Liver (tissue), 8 donors: ENCODE measurements at regions not wholly inside any gene's neighbourhood (a gene's known extent, or its start where the extent isn't known, plus 50 kb on each side); places are given as distances from the start of the nearest gene placed in this dataset.
A peak's percentile ranks its signal among the peaks of the same experiment; 100 is the strongest.

Source experiments
- DNase-seq: peaks from one replicate; pipeline ENCODE4 v3.0.0-alpha.2; 2017; ENCODE audit warnings: low spot score
- H3K27ac ChIP-seq, 2 donors: one replicate each; pipeline ENCODE4 v1.7.0; 2013; ENCODE audit warnings: inconsistent platforms in 2 of 2, low read length in 2 of 2, control low read depth in 1 of 2, low read depth in 1 of 2, mild to moderate bottlenecking in 1 of 2
- H3K27me3 ChIP-seq, 4 donors: one replicate each; pipeline versions ENCODE4 v1.6.1 to v1.7.0; 2013; ENCODE audit warnings: low read length in 3 of 4, inconsistent platforms in 1 of 4, mild to moderate bottlenecking in 1 of 4, moderate library complexity in 1 of 4; ENCODE audit not compliant: control insufficient read depth in 4 of 4, insufficient read depth in 4 of 4
- H3K36me3 ChIP-seq, 4 donors: one replicate each; pipeline versions ENCODE4 v1.6.1 to v1.7.0; 2013; ENCODE audit warnings: low read length in 3 of 4, mild to moderate bottlenecking in 3 of 4, low read depth in 1 of 4, moderate library complexity in 1 of 4; ENCODE audit not compliant: control insufficient read depth in 4 of 4, insufficient read depth in 3 of 4
- H3K4me1 ChIP-seq, 4 donors: one replicate each; pipeline versions ENCODE4 v1.6.1 to v1.7.0; 2013; ENCODE audit warnings: low read length in 3 of 4, mild to moderate bottlenecking in 3 of 4, moderate library complexity in 1 of 4; ENCODE audit not compliant: control insufficient read depth in 4 of 4, insufficient read depth in 4 of 4
- H3K4me3 ChIP-seq, 3 donors: one replicate each; pipeline versions ENCODE4 v1.6.1 to v1.7.0; 2013; ENCODE audit warnings: low read length in 3 of 3, control low read depth in 1 of 3, low read depth in 1 of 3, mild to moderate bottlenecking in 1 of 3
- H3K9ac ChIP-seq, 2 donors: one replicate each; pipeline ENCODE4 v1.7.0; 2013; ENCODE audit warnings: low read length in 2 of 2, mild to moderate bottlenecking in 2 of 2, moderate library complexity in 2 of 2, control low read depth in 1 of 2, low read depth in 1 of 2
- H3K9me3 ChIP-seq, 4 donors: one replicate each; pipeline versions ENCODE4 v1.6.1 to v1.7.0; 2013; ENCODE audit warnings: low read length in 3 of 4; ENCODE audit not compliant: control insufficient read depth in 4 of 4
- ATF3 ChIP-seq: IDR thresholded peaks from 2 replicates; pipeline ENCODE4 v1.6.1; 2016; ENCODE audit warnings: antibody characterized with exemption
- CTCF ChIP-seq: fragments of 150-350 bp; IDR thresholded peaks from 2 replicates; pipeline ENCODE4 v1.5.1; 2017; ENCODE audit warnings: improper control_type of control experiment, low read depth, low read length; ENCODE audit not compliant: missing input control
- EGR1 ChIP-seq, 2 donors: IDR thresholded peaks; 2 replicates each; pipeline ENCODE4 v1.6.1; 2016 to 2018; ENCODE audit warnings: antibody characterized with exemption in 2 of 2, low read depth in 2 of 2
- FOXA1 ChIP-seq: IDR thresholded peaks from 2 replicates; pipeline ENCODE4 v1.6.1; 2016; ENCODE audit warnings: antibody characterized with exemption
- FOXA2 ChIP-seq: IDR thresholded peaks from 2 replicates; pipeline ENCODE4 v1.6.1; 2016; ENCODE audit warnings: antibody characterized with exemption
- HNF4A ChIP-seq, 2 donors: conservative IDR thresholded peaks; 2 replicates each; pipeline ENCODE4 v1.6.1; 2016; ENCODE audit warnings: antibody characterized with exemption in 2 of 2, mild to moderate bottlenecking in 2 of 2
- HNF4G ChIP-seq: IDR thresholded peaks from 2 replicates; pipeline ENCODE4 v1.6.1; 2016; ENCODE audit warnings: antibody characterized with exemption
- JUND ChIP-seq, 2 donors: IDR thresholded peaks; 2 replicates each; pipeline ENCODE4 v1.6.1; 2016; ENCODE audit warnings: antibody characterized with exemption in 2 of 2
- MAX ChIP-seq: IDR thresholded peaks from 2 replicates; pipeline ENCODE4 v1.6.1; 2016; ENCODE audit warnings: antibody characterized with exemption
- NR2F2 ChIP-seq: IDR thresholded peaks from 2 replicates; pipeline ENCODE4 v1.6.1; 2016; ENCODE audit warnings: antibody characterized with exemption
- RAD21 ChIP-seq, 2 donors: IDR thresholded peaks; 2 replicates each; pipeline ENCODE4 v1.6.1; 2016; ENCODE audit warnings: antibody characterized with exemption in 2 of 2, mild to moderate bottlenecking in 2 of 2
- REST ChIP-seq: IDR thresholded peaks from 2 replicates; pipeline ENCODE4 v1.6.1; 2016; ENCODE audit warnings: antibody characterized with exemption, mild to moderate bottlenecking
- RXRA ChIP-seq, 2 donors: IDR thresholded peaks; 2 replicates each; pipeline ENCODE4 v1.6.1; 2017 to 2018; ENCODE audit warnings: antibody characterized with exemption in 2 of 2, mild to moderate bottlenecking in 1 of 2
- SP1 ChIP-seq: IDR thresholded peaks from 2 replicates; pipeline ENCODE4 v1.6.1; 2018; ENCODE audit warnings: antibody characterized with exemption, mild to moderate bottlenecking
- TAF1 ChIP-seq: conservative IDR thresholded peaks from 2 replicates; pipeline ENCODE4 v1.6.1; 2016; ENCODE audit warnings: antibody characterized with exemption, mild to moderate bottlenecking
- YY1 ChIP-seq: IDR thresholded peaks from 2 replicates; pipeline ENCODE4 v1.6.1; 2016; ENCODE audit warnings: antibody characterized with exemption, mild to moderate bottlenecking
- ZBTB33 ChIP-seq: IDR thresholded peaks from 2 replicates; pipeline ENCODE4 v1.6.1; 2016; ENCODE audit warnings: antibody characterized with exemption
- WGBS: extraction: QIAGEN DNeasy Blood & Tissue Kit; methylation state at CpG from one replicate; pipeline ENCODE4 v1.1.7; 2013; 5-methylcytosine and 5-hydroxymethylcytosine counted together
- donor health status: healthy.
- donor health status: healthy.
- donor health status: healthy.
- donor health status: healthy.
- donor health status: healthy.

- Histone ChIP-seq H3K4me3 (no peak overlapping the region), H3K4me1 (peaks cover 0 to 1% (median 0%) of the 10 kb centered on the region in 4 donors), H3K9me3 (no peaks in the 10 kb centered on the region), H3K27me3 (no peaks in the 10 kb centered on the region), H3K36me3 (no peaks in the 10 kb centered on the region), H3K9ac (no peak overlapping the region), H3K27ac (no peak overlapping the region)
- TF ChIP-seq TAF1, result no peak
- no peak for TF ChIP-seq MAX
- TF ChIP-seq SP1, result no peak
- TF ChIP-seq FOXA2, result no peak
- no peak for TF ChIP-seq HNF4G
- TF ChIP-seq JUND (IDR thresholded peaks at IDR 0.05), result no peak
- TF ChIP-seq NR2F2, result no peak
- no peak for TF ChIP-seq ATF3
- no peak for TF ChIP-seq YY1
- TF ChIP-seq FOXA1, result no peak
- no peak for TF ChIP-seq RXRA (IDR thresholded peaks at IDR 0.05)
- no peak for TF ChIP-seq HNF4A (conservative IDR thresholded peaks at IDR 0.05)
- no peak for TF ChIP-seq RAD21 (IDR thresholded peaks at IDR 0.05)
- no peak for TF ChIP-seq ZBTB33
- TF ChIP-seq REST, result no peak
- no peak for TF ChIP-seq CTCF
- no peak for TF ChIP-seq EGR1 (IDR thresholded peaks at IDR 0.05; ENCODE audit: low read depth in 2 of 2)
- no peak for DNase-seq
- WGBS, result 78% methylated on average over 9 of the region's 9 CpGs
Observed at GRCh38 chr13:39249982-39250381, 211.7 kb downstream of the NHLRC3 start.

GRCh38 chr13:39250440-39250839 lies 212.2 kb downstream of the NHLRC3 start:
- 66% methylated on average over 3 of the region's 3 CpGs for WGBS
- Histone ChIP-seq H3K4me3 (no peak overlapping the region), H3K27me3 (no peaks in the 10 kb centered on the region)

More at GRCh38 chr13:39250440-39250839, 212.2 kb downstream of the NHLRC3 start:
- Histone ChIP-seq H3K9me3 (no peaks in the 10 kb centered on the region), H3K27ac (no peak overlapping the region), H3K36me3 (no peaks in the 10 kb centered on the region), H3K9ac (no peak overlapping the region), H3K4me1 (no peaks in the 10 kb centered on the region)
- TF ChIP-seq NR2F2, result peak; percentile 72
- no peak for TF ChIP-seq SP1
- TF ChIP-seq YY1, result no peak
- no peak for DNase-seq
